ENCODE measurements at regions not wholly inside any gene's neighbourhood (a gene's known extent, or its start where the extent isn't known, plus 50 kb on each side); places are given as distances from the start of the nearest gene placed in this dataset.
"Not testable (repeated sequence)": the region's sequence is repeated elsewhere in the genome, so short reads cannot be mapped to it uniquely, and the experiment has no call there.

- DNase-seq (ENCODE audit: low read depth in 3 of 3): no peak
Measured at GRCh38 chr4:114034189-114034588, 54.7 kb upstream of the ARSJ start.

DNA sequence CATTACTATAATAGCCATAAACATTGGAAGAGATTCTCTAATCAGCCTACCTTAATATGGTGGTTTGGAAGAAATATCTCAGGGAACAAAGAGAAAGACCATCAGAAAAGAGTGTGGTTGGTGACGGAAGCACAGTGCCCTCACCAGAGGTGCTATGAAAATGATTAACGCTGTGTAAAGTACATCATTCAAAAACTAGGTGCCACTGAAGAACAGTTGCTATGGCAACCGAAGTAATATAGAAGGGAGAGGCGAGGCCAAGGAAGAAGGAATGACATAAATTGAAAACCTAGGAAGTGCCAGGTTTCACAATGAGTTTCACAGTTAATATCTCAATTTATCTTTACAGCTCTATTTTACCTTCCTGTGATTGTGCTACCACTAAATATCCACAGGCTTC lies 57.0 kb upstream of the ARSJ start:
- no peak for DNase-seq (ENCODE audit: low read depth in 3 of 3)

DNA sequence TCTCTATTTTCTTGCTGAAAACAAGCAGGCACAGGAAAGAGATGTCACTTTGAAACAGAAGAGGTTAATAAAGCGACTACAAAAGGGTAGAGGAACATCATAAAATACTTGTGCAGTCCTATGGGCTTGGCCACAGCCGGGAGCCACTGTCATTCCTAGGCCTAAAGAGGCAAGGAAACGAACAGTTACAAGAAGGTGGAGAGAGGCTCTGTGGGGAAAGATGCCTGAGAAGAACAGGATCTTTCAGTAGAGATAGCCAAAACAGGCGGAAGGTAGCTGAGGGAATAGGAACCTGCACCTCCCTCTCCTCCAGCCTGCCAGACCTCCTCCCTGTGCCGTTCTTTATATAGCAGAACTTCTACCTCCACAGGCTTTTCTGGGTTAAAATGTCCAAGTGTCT lies 57.4 kb upstream of the ARSJ start:
- DNase-seq (ENCODE audit: low read depth in 3 of 3): no peak

DNA sequence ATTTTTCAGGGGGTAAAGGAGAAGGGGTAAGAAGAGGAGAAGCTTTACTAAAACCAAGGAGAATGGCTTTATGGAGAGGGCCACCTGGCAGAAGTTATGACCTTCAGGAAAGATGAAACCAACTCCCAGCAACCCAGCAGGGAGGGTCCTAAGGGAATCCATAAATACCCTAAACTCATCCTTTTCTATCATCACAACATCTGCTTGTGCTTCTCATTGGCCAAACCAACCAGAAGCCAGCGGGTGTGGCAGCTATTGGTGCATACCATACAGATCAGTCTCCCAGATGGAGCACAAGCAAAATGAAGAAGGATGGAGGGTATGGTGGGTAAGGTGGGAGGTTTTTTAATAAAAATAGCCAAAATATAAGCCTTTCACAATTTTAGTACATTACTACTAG lies 58.5 kb upstream of the ARSJ start:
- no peak for DNase-seq (ENCODE audit: low read depth in 3 of 3)

DNA sequence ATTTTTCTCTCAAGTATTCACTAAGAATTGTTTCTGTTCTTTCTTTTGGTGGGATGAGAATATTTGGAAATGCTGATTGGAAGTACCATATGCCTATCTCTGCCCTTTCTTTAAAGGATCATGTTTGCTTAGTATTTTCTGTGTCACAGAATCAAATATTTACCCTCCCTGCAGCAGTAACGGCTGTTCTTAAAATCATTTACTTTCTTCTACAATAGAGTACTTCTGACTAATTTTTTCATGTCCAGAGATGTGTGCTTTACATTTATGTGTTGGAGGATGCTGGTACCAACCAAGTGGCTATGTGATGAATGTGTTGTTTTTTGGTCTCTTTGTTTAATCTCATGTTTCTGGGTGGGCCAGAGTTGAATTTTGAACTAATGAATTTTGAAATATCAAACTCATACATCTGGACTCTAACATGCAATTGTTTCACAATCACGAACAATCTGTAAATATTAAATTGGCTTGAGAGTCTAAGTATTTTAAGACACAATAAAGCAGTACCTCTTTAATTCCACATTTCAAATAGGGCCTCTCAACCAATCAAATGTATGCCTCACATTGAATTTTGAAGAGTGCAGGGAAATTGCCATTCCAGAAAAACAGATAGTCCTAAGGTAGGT lies 59.4 kb upstream of the ARSJ start:
- DNase-seq (ENCODE audit: low read depth in 3 of 3): no peak

- DNase-seq (ENCODE audit: low read depth in 3 of 3): no peak
Measured at GRCh38 chr4:114040319-114041116, 61.1 kb upstream of the ARSJ start.

GRCh38 chr4:114041117-114041475 lies 61.6 kb upstream of the ARSJ start:
- no peak for DNase-seq (ENCODE audit: low read depth in 3 of 3)

GRCh38 chr4:114043116-114043515 lies 63.7 kb upstream of the ARSJ start:
- no peak for DNase-seq (ENCODE audit: low read depth in 3 of 3)

DNA sequence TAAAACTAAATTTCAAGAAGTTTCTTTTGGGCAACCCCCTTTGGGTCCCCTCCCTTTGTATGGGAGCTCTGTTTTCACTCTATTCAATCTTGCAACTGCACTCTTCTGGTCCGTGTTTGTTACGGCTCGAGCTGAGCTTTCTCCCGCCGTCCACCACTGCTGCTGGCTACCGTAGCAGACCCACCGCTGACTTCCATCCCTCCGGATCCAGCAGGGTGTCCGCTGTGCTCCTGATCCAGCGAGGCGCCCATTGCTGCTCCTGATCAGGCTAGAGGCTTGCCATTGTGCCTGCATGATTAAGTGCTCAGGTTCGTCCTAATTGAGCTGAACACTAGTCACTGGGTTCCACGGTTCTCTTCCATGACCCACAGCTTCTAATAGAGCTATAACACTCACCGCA lies 64.9 kb upstream of the ARSJ start:
- DNase-seq (ENCODE audit: low read depth in 3 of 3): not testable (repeated sequence)

DNA sequence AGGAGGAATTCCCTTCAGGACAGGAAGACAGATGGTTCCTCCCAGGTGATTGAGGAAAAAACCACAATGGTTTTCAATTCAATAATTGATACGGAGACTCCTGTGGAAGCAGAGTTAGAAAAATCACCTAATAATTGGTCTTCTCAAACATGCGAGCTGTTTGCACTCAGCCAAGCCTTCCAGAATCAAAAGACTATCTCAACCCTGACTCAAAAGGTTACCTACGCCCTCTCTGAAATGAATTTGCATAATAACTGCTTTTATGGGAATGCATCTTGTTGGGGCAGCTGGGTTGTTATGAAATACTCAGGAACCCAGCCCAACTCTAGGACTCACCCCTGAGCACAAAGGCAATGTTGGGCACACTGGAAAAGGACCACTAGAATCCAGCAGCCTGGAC lies 66.9 kb upstream of the ARSJ start:
- no peak for DNase-seq (ENCODE audit: low read depth in 3 of 3)

- not testable (repeated sequence) for DNase-seq (ENCODE audit: low read depth in 3 of 3)
Measured at GRCh38 chr4:114048154-114048553, 68.7 kb upstream of the ARSJ start.

DNA sequence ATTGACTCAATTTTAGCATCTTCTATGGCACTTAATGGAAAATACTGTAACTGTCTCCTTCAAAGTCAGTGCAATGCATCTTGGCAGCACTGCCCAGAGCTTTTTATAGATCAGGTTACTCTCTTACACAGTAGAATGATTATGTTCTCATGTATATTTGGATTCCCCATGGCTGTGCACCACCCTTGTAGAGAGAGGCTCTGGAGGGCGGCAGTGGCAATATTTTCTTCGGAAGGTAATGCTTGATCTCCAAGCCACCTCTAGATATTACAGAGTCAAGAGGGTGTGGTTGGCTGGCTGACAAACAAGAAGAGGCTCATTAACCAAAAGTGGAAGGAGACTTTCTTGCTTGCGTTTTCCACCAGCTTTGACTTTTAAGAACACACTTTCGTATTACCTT lies 72.8 kb upstream of the ARSJ start:
- DNase-seq (ENCODE audit: low read depth in 3 of 3): no peak

DNA sequence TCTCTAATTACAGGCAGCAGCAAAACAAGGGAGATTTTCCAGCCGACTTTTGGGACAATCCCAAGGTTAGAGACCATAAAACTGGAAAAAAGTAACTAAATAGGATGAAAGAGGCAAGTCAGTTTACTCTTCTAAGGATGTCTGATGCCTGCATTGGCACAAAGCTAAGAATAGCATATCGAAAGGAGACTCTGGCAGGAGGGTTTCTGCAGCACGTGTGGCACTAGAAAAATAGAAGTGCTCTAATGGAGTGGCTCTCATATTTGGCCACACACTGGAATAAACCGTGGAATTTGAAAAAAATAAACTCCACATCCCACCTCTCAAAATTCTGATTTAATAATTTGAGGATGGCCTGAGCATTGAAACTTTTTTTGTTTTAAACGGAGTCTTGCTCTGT lies 77.2 kb upstream of the ARSJ start:
- no peak for DNase-seq (ENCODE audit: low read depth in 3 of 3)

DNA sequence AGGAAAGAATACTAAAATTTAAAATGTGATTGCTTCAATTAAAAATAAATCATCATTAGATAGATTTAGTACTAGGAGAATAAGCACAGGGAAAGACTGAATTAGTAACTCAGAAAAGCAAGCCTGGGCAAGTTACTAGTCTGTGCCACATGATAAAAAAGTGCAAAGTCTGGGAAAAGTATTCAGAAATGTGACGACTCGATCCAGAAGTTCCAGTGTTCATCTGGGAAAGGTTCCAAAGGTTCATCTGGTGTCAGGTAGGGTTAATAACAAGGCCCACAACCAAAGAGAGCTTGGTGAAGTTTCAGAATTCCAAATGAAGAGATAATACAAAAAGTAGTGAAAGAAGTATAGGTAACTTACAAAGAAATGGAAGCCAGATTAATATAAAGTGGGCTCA lies 78.3 kb upstream of the ARSJ start:
- DNase-seq (ENCODE audit: low read depth in 3 of 3): no peak

GRCh38 chr4:114062499-114062898 lies 83.1 kb upstream of the ARSJ start:
- DNase-seq (ENCODE audit: low read depth in 3 of 3): no peak

GRCh38 chr4:114072781-114073180 lies 93.3 kb upstream of the ARSJ start:
- DNase-seq (ENCODE audit: low read depth in 3 of 3): no peak

DNA sequence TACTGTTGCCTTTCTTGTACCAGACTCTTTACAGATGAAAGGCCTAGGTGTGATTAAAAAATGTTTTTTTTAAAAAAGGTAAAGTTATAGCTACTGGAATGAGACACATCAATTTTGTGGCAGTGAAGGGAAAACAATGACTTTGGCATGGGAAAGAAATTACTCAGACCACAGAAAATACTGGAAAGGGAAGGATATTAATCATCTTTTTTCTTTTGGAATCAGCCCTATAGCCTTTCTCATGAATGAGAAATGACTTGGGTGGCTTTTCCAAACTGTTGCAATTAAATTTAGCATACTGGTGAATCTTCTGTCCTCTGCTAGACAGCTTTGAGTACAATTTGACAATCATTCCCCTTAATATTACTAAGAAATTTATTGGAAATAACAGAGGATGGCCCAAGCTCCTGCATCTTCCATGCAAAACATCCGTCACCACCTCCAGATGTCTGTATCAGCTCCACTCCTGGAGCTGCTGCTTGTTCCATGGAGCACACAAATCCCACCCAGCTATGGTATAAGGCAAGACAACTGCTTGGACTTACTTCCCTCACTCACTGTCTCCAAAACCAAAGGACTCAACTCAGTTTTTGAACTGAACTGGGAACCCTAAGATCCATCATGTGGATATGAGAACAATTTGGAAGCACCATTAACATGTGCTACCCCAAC lies 97.6 kb upstream of the ARSJ start:
- DNase-seq (ENCODE audit: low read depth in 3 of 3): no peak

DNA sequence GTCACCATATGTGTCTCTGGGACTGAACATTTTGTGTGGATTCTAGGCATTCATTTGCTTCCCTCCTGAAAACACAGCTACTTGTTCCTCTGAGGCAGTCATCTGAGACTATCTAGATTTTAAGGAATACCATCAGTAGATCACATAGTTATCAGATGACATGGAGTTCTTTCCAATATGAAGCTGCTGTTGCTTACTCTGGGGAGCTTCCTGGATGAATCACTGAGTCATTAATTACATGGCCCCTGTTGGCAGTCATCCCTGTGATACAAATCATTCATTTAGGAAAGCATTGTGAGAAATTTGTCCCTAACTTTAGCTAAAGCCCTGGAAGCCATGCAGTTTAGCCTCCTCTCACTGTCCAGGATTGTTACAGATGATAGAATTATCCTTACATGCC lies 98.2 kb upstream of the ARSJ start:
- no peak for DNase-seq (ENCODE audit: low read depth in 3 of 3)

DNA sequence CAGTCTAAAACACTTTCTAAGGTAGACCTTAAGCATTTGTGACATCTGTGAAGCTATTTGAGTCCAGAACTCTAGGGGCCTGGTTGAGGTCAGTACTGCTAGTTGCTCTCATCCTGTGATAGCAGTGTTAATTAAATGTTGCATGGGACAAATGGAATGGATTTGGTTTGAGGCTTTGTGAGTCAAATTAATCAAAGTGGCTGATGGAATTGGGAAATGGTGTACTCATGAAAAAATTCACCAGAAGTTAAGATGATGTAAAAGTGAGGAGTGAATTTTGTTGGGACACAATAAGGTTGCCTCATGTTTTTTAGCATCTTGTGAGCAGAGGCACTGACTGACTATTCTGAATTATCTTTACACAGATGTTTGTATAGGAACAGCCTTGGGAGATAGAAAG lies 99.2 kb upstream of the ARSJ start:
- no peak for DNase-seq (ENCODE audit: low read depth in 3 of 3)

- DNase-seq (ENCODE audit: low read depth in 3 of 3): no peak
Measured at GRCh38 chr4:114081783-114082182, 102.3 kb upstream of the ARSJ start.

- DNase-seq (ENCODE audit: low read depth in 3 of 3): no peak
Measured at GRCh38 chr4:114082348-114082747, 102.9 kb upstream of the ARSJ start.

GRCh38 chr4:114085611-114086345 lies 106.3 kb upstream of the ARSJ start:
- DNase-seq (ENCODE audit: low read depth in 3 of 3): no peak
